Fibroblast of upper back skin (primary cell): ENCODE measurements at regions not wholly inside any gene's neighbourhood (a gene's known extent, or its start where the extent isn't known, plus 50 kb on each side); places are given as distances from the start of the nearest gene placed in this dataset.

ENCODE experiments used
- DNase-seq: peaks from one replicate; pipeline ENCODE4 v3.0.0-alpha.2; 2013

GRCh38 chr10:130519791-130520190, 383.6 kb downstream of the GLRX3 start:
- no peak for DNase-seq

GRCh38 chr10:130531312-130531711, 395.1 kb downstream of the GLRX3 start:
- no peak for DNase-seq

GRCh38 chr10:130541090-130541489, 404.9 kb downstream of the GLRX3 start:
- no peak for DNase-seq

GRCh38 chr10:130542761-130543160, 406.6 kb downstream of the GLRX3 start:
- DNase-seq, result no peak

- DNase-seq, result no peak
Observed at GRCh38 chr10:130543794-130544193, 407.6 kb downstream of the GLRX3 start.

- DNase-seq, result no peak
Observed at GRCh38 chr10:130545122-130545521, 408.9 kb downstream of the GLRX3 start.

- DNase-seq, result no peak
Observed at GRCh38 chr10:130545697-130546096, 409.5 kb downstream of the GLRX3 start.

- DNase-seq, result no peak
Observed at GRCh38 chr10:130546841-130547240, 410.6 kb downstream of the GLRX3 start.

GRCh38 chr10:130547368-130547767, 411.2 kb downstream of the GLRX3 start:
- no peak for DNase-seq

GRCh38 chr10:130550952-130551674, 414.9 kb downstream of the GLRX3 start:
- DNase-seq, result no peak

- DNase-seq, result no peak
Observed at GRCh38 chr10:130551676-130552075, 415.5 kb downstream of the GLRX3 start.

GRCh38 chr10:130553826-130554225, 417.6 kb downstream of the GLRX3 start:
- DNase-seq, result no peak

GRCh38 chr10:130554701-130555410, 418.7 kb downstream of the GLRX3 start:
- DNase-seq, result no peak

- DNase-seq, result no peak
Observed at GRCh38 chr10:130555411-130555750, 419.2 kb downstream of the GLRX3 start.

- DNase-seq, result no peak
Observed at GRCh38 chr10:130557181-130557845, 421.1 kb downstream of the GLRX3 start.

- DNase-seq, result no peak
Observed at GRCh38 chr10:130558746-130559546, 422.8 kb downstream of the GLRX3 start.

GRCh38 chr10:130559547-130559880, 423.3 kb downstream of the GLRX3 start:
- no peak for DNase-seq

- DNase-seq, result no peak
Observed at GRCh38 chr10:130560116-130560515, 423.9 kb downstream of the GLRX3 start.

GRCh38 chr10:130560573-130560972, 424.4 kb downstream of the GLRX3 start:
- no peak for DNase-seq

GRCh38 chr10:130561681-130562080, 425.5 kb downstream of the GLRX3 start:
- DNase-seq, result no peak

- no peak for DNase-seq
Observed at GRCh38 chr10:130567011-130567410, 430.8 kb downstream of the GLRX3 start.

- no peak for DNase-seq
Observed at GRCh38 chr10:130567436-130567835, 431.2 kb downstream of the GLRX3 start.

- DNase-seq, result no peak
Observed at GRCh38 chr10:130568246-130568645, 432.1 kb downstream of the GLRX3 start.
